HEK293 (cell line): ENCODE measurements at regions not wholly inside any gene's neighbourhood (a gene's known extent, or its start where the extent isn't known, plus 50 kb on each side); places are given as distances from the start of the nearest gene placed in this dataset.

Source experiments
- CTCF ChIA-PET: fragments of 350-600 bp; formaldehyde crosslinking; extraction: SDS; loops from one replicate; lab custom pipeline; 2021; ENCODE audit warnings: antibody characterized with exemption; lab: Yijun Ruan, JAX
- POLR2A ChIA-PET: fragments of 300-600 bp; formaldehyde crosslinking; extraction: SDS; loops from one replicate; lab custom pipeline; 2020; ENCODE audit warnings: antibody characterized with exemption, inconsistent platforms; lab: Yijun Ruan, JAX
- H3K27ac ChIP-seq: fragments of 200-500 bp; sonication (Bioruptor generic); 2 replicates; pipeline ENCODE4 v1.5.1; 2014; ENCODE audit warnings: low read depth, low read length, control low read depth, inconsistent platforms; ENCODE audit errors: extremely low read depth
- H3K36me3 ChIP-seq, 2 experiments: fragments of 200-500 bp in 1 of 2; sonication (Bioruptor generic) in 1 of 2; 1 replicate in 1 of 2; 2 replicates in 1 of 2; pipeline ENCODE4 v1.5.1; 2014 to 2017; ENCODE audit warnings: inconsistent platforms in 2 of 2, low read length in 2 of 2; ENCODE audit not compliant: control insufficient read depth in 2 of 2, insufficient read depth in 1 of 2
- H3K4me1 ChIP-seq: fragments of 200-500 bp; sonication (Bioruptor generic); 2 replicates; pipeline ENCODE4 v1.5.1; 2014; ENCODE audit warnings: mild to moderate bottlenecking, low read length, inconsistent platforms; ENCODE audit not compliant: control insufficient read depth, insufficient read depth
- H3K4me3 ChIP-seq: 2 replicates; pipeline ENCODE4 v1.5.1; 2011; ENCODE audit warnings: low read depth, mild to moderate bottlenecking, control low read depth, low read length, moderate library complexity
- H3K9me3 ChIP-seq: fragments of 200-500 bp; sonication (Bioruptor generic); 2 replicates; pipeline ENCODE4 v1.5.1; 2014; ENCODE audit warnings: low read depth, low read length, inconsistent platforms; ENCODE audit not compliant: control insufficient read depth, insufficient read depth
- EGR2 ChIP-seq: fragments of 450-650 bp; formaldehyde crosslinking; IDR thresholded peaks from 2 replicates; pipeline ENCODE4 v1.5.1; 2016; ENCODE audit warnings: low read depth, missing biosample characterization, missing genetic modification characterization
- KLF7 ChIP-seq: fragments of 450-650 bp; formaldehyde crosslinking; IDR thresholded peaks from 2 replicates; pipeline ENCODE4 v1.5.1; 2016; ENCODE audit warnings: missing biosample characterization, missing genetic modification characterization, borderline replicate concordance
- OVOL3 ChIP-seq: fragments of 450-650 bp; formaldehyde crosslinking; IDR thresholded peaks from 2 replicates; pipeline ENCODE4 v1.5.1; 2016; ENCODE audit warnings: missing biosample characterization, missing genetic modification characterization
- RBAK ChIP-seq: fragments of 450-650 bp; formaldehyde crosslinking; IDR thresholded peaks from 2 replicates; pipeline ENCODE4 v1.5.1; 2016; ENCODE audit warnings: missing biosample characterization, missing genetic modification characterization
- ZBTB44 ChIP-seq: fragments of 450-650 bp; IDR thresholded peaks from 2 replicates; pipeline ENCODE4 v1.5.1; 2018; ENCODE audit warnings: missing biosample characterization, mild to moderate bottlenecking, missing genetic modification characterization
- ZBTB7A ChIP-seq: fragments of 450-650 bp; formaldehyde crosslinking; IDR thresholded peaks from 2 replicates; pipeline ENCODE4 v1.5.1; 2016; ENCODE audit warnings: low read depth, missing biosample characterization, missing genetic modification characterization
- ZFHX2 ChIP-seq: fragments of 450-650 bp; formaldehyde crosslinking; conservative IDR thresholded peaks from 2 replicates; pipeline ENCODE4 v1.5.1; 2016; ENCODE audit warnings: missing biosample characterization, missing genetic modification characterization
- ZIC2 ChIP-seq: fragments of 450-650 bp; formaldehyde crosslinking; IDR thresholded peaks from 2 replicates; pipeline ENCODE4 v1.5.1; 2016; ENCODE audit warnings: missing biosample characterization, missing genetic modification characterization
- ZNF2 ChIP-seq: fragments of 450-650 bp; formaldehyde crosslinking; IDR thresholded peaks from 2 replicates; pipeline ENCODE4 v1.5.1; 2016; ENCODE audit warnings: missing biosample characterization, missing genetic modification characterization
- ZNF221 ChIP-seq: fragments of 450-650 bp; formaldehyde crosslinking; IDR thresholded peaks from 2 replicates; pipeline ENCODE4 v1.5.1; 2017; ENCODE audit warnings: missing biosample characterization, missing genetic modification characterization, borderline replicate concordance
- ZNF292 ChIP-seq: fragments of 450-650 bp; formaldehyde crosslinking; IDR thresholded peaks from 2 replicates; pipeline ENCODE4 v1.5.1; 2016; ENCODE audit warnings: low read depth, missing biosample characterization, missing genetic modification characterization, borderline replicate concordance
- ZNF391 ChIP-seq: fragments of 450-650 bp; formaldehyde crosslinking; IDR thresholded peaks from 2 replicates; pipeline ENCODE4 v1.5.1; 2016; ENCODE audit warnings: low read depth, missing biosample characterization, missing genetic modification characterization, borderline replicate concordance
- ZNF629 ChIP-seq: fragments of 450-650 bp; formaldehyde crosslinking; IDR thresholded peaks from 2 replicates; pipeline ENCODE4 v1.5.1; 2017; ENCODE audit warnings: missing biosample characterization, missing genetic modification characterization
- ZNF677 ChIP-seq: fragments of 450-650 bp; IDR thresholded peaks from 2 replicates; pipeline ENCODE4 v1.5.0; 2018; ENCODE audit warnings: missing biosample characterization, mild to moderate bottlenecking, missing genetic modification characterization, moderate library complexity
- ZNF792 ChIP-seq: fragments of 450-650 bp; formaldehyde crosslinking; IDR thresholded peaks from 2 replicates; pipeline ENCODE4 v1.5.1; 2016; ENCODE audit warnings: missing biosample characterization, missing genetic modification characterization
- TF ChIP-seq, protein P1 (sequence below): fragments of 450-650 bp; formaldehyde crosslinking; IDR thresholded peaks from 2 replicates; pipeline ENCODE4 v1.5.1; 2017; ENCODE audit warnings: missing biosample characterization, missing genetic modification characterization

DNA sequence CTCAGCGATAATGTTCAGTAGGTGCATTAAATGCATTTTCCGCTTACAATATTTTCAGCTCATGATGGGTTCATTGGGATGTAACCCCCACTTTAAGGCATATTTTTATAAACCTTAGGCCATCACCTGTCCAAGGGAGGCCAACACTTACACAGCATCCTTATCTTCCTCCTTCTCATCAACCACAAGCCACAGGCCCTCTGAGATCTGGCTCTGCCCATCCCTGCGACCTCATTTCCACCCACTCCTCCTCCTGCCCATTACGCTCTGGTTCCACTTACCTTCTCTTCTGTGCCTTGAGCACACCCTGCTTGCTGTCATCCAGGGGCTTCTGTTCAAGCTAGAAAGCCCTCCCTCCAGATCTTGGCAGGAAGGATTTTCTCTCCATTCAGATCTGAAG is 93.2 kb downstream of the EGLN3 start:
- no peaks in the 10 kb centered on the region for H3K4me1 ChIP-seq
- CTCF ChIA-PET = interaction anchor here (1.0 kb wide), 1 partner anchor 8 kb away, joined by 6 read pairs; no protein-coding TSS in a partner anchor
- TF ChIP-seq ZFHX2 (tag by site-specific recombination) (0 out of 2 replicates have a peak, but pooled peaks have one; percentile 33), EGR2 (tag by site-specific recombination) (peak; percentile 71), ZNF792 (tag by site-specific recombination) (no peak), RBAK (tag by site-specific recombination) (no peak)
- TF ChIP-seq, all 188 proteins: peak for 2
- Histone ChIP-seq H3K27ac (no peak overlapping the region), H3K36me3 (no peaks in the 10 kb centered on the region), H3K4me3 (no peak overlapping the region), H3K9me3 (no peaks in the 10 kb centered on the region)
- POLR2A ChIA-PET = no interaction called here

- no peaks in the 10 kb centered on the region for H3K4me1 ChIP-seq
- no peak for TF ChIP-seq ZNF391 (tag by site-specific recombination)
- TF ChIP-seq ZIC2 (tag by site-specific recombination) = no peak
- no peak for TF ChIP-seq OVOL3 (tag by site-specific recombination)
- TF ChIP-seq ZBTB7A (tag by site-specific recombination) = no peak
- TF ChIP-seq ZNF629 = no peak
- TF ChIP-seq KLF7 (tag by site-specific recombination) = no peak
- no peak for TF ChIP-seq ZNF221
- no peak for TF ChIP-seq ZNF2 (tag by site-specific recombination)
- TF ChIP-seq ZBTB44 = no peak
- no peak for TF ChIP-seq ZNF292 (tag by site-specific recombination)
- TF ChIP-seq, protein P1, sequence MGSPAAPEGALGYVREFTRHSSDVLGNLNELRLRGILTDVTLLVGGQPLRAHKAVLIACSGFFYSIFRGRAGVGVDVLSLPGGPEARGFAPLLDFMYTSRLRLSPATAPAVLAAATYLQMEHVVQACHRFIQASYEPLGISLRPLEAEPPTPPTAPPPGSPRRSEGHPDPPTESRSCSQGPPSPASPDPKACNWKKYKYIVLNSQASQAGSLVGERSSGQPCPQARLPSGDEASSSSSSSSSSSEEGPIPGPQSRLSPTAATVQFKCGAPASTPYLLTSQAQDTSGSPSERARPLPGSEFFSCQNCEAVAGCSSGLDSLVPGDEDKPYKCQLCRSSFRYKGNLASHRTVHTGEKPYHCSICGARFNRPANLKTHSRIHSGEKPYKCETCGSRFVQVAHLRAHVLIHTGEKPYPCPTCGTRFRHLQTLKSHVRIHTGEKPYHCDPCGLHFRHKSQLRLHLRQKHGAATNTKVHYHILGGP = no peak
- TF ChIP-seq ZNF677 (tag by site-specific recombination) = no peak
- TF ChIP-seq, all 188 proteins: peak for 0
- Histone ChIP-seq H3K4me3 (no peak overlapping the region), H3K27ac (no peak overlapping the region), H3K9me3 (no peaks in the 10 kb centered on the region), H3K36me3 (no peaks in the 10 kb centered on the region)
- ChIA-PET CTCF (interaction anchor here (0.6 to 1.1 kb wide), 4 partner anchors 53 to 1147 kb away, joined by 3 to 4 read pairs (median 3); no protein-coding TSS in a partner anchor), POLR2A (no interaction called here)
These were observed 95.2 kb downstream of the EGLN3 start for GRCh38 chr14:33855672-33856071.
